IgD-negative memory B cell (primary cell): ENCODE measurements at regions not wholly inside any gene's neighbourhood (a gene's known extent, or its start where the extent isn't known, plus 50 kb on each side); places are given as distances from the start of the nearest gene placed in this dataset.

ENCODE experiments used
- H3K27ac Mint-ChIP-seq, 3 donors: one replicate each; pipeline ENCODE4 v1.8.0; 2020 to 2022; ENCODE audit warnings: mild to moderate bottlenecking in 3 of 3, mixed read lengths in 3 of 3, moderate library complexity in 1 of 3
- H3K27me3 Mint-ChIP-seq: one replicate; pipeline ENCODE4 v1.8.0; 2021; ENCODE audit warnings: mixed read lengths
- H3K36me3 Mint-ChIP-seq: one replicate; pipeline ENCODE4 v1.8.0; 2020; ENCODE audit warnings: mild to moderate bottlenecking, mixed read lengths
- H3K4me1 Mint-ChIP-seq, 3 donors: one replicate each; pipeline ENCODE4 v1.8.0; 2020 to 2022; ENCODE audit warnings: mixed read lengths in 3 of 3, mild to moderate bottlenecking in 1 of 3
- H3K4me3 Mint-ChIP-seq, 4 donors: one replicate each; pipeline ENCODE4 v1.8.0; 2020 to 2022; ENCODE audit warnings: mild to moderate bottlenecking in 4 of 4, mixed read lengths in 4 of 4, moderate library complexity in 3 of 4
- H3K9me3 Mint-ChIP-seq, 3 donors: one replicate each; pipeline ENCODE4 v1.8.0; 2020 to 2021; ENCODE audit warnings: mixed read lengths in 3 of 3, mild to moderate bottlenecking in 1 of 3

- Mint-ChIP-seq H3K36me3 (no peaks in the 10 kb centered on the region), H3K4me3 (no peak overlapping the region), H3K4me1 (peaks cover 1 to 7% (median 5%) of the 10 kb centered on the region in 3 donors), H3K9me3 (peaks cover 0 to 2% (median 0%) of the 10 kb centered on the region in 3 donors), H3K27me3 (no peaks in the 10 kb centered on the region), H3K27ac (no peak overlapping the region)
These were observed 285.5 kb upstream of the ZWINT start for GRCh38 chr10:56646329-56647111.

DNA sequence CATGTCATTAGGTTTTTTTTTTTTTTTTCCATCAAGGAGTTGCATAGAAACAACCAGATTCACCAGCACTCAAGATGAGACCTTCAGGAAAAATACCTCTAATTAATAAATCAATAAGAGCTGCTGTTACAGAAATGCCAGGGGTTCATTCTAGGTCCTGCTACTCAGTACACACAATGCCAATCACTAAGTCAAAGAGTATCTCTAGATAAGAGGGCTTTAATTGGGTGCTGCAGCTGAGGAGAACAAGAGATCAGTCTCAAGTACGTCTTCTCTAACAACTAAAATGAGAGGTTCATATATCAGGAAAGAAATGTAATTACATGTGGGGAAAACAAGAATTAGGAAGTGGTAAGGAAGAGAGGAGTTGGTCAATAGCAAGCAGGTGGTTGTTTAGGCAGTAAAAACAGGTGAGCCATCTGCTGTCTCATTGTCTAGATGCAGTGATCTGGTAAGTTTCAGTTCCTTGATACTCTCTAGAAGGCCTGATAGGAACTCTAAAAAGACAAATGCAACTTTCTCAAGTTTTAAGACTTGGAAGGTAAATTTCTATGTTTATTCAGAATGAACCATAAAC, 272.9 kb upstream of the ZWINT start:
- Mint-ChIP-seq H3K27me3 (no peaks in the 10 kb centered on the region), H3K4me1 (peaks cover 23 to 28% (median 25%) of the 10 kb centered on the region in 3 donors), H3K27ac (peak overlapping the region; percentile 67 to 83 (median 73)), H3K36me3 (no peaks in the 10 kb centered on the region), H3K9me3 (peaks cover 1 to 6% (median 5%) of the 10 kb centered on the region in 3 donors), H3K4me3 (peak overlapping the region; percentile 13 to 81 (median 64))

GRCh38 chr10:56632537-56632936, 271.5 kb upstream of the ZWINT start:
- peaks cover 22 to 28% (median 23%) of the 10 kb centered on the region in 3 donors for H3K4me1 Mint-ChIP-seq
- H3K36me3 Mint-ChIP-seq: no peaks in the 10 kb centered on the region
- H3K27me3 Mint-ChIP-seq: no peaks in the 10 kb centered on the region
- peak overlapping the region in 1 of 4 donors; percentile 5 for H3K4me3 Mint-ChIP-seq
- peaks cover 1 to 6% (median 5%) of the 10 kb centered on the region in 3 donors for H3K9me3 Mint-ChIP-seq
- H3K27ac Mint-ChIP-seq: peak overlapping the region in 1 of 3 donors; percentile 75

- peaks cover 19 to 28% (median 22%) of the 10 kb centered on the region in 3 donors for H3K4me1 Mint-ChIP-seq
- peaks cover 0 to 6% (median 0%) of the 10 kb centered on the region in 3 donors for H3K9me3 Mint-ChIP-seq
- no peaks in the 10 kb centered on the region for H3K36me3 Mint-ChIP-seq
- no peak overlapping the region for H3K4me3 Mint-ChIP-seq
- peak overlapping the region in 1 of 3 donors; percentile 46 for H3K27ac Mint-ChIP-seq
- H3K27me3 Mint-ChIP-seq: no peaks in the 10 kb centered on the region
These were observed 263.0 kb upstream of the ZWINT start for GRCh38 chr10:56624082-56624481.

GRCh38 chr10:56623064-56623463, 262.0 kb upstream of the ZWINT start:
- Mint-ChIP-seq H3K36me3 (no peaks in the 10 kb centered on the region), H3K4me1 (peaks cover 19 to 28% (median 22%) of the 10 kb centered on the region in 3 donors), H3K27ac (peak overlapping the region; percentile 34 to 95 (median 92)), H3K9me3 (peaks cover 0 to 6% (median 0%) of the 10 kb centered on the region in 3 donors), H3K27me3 (no peaks in the 10 kb centered on the region), H3K4me3 (peak overlapping the region; percentile 3 to 62 (median 51))

DNA sequence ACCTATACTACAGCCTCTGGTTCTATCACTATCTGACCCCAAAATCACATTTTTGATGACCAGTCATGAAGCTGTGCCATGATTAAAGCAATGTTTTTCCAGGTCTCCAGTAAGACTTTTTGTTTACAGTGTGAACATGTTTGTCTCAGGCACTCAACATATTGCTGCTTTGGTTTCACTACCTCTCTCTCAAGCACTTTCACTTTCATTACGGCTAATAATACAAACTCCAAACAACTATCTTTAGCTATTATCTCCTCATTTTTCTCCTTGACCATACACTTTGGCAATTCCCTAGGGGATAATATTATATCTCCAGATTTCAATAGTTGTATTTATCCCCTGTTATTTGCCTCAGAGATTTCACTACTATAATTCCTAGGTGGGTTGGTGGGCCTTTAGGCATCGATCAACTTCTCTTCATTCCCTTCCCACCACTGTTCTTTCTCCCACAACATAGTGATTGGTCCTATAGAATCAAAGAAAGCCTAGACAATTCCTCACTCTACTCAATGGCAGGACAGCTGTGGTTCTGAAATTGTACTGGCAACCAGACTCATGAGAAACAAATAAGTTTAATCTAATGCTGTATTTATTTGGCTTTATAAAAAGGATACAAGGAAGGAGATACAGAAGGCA, 261.4 kb upstream of the ZWINT start:
- Mint-ChIP-seq H3K36me3 (no peaks in the 10 kb centered on the region), H3K27me3 (no peaks in the 10 kb centered on the region), H3K4me1 (peaks cover 19 to 28% (median 24%) of the 10 kb centered on the region in 3 donors), H3K9me3 (peaks cover 0 to 6% (median 0%) of the 10 kb centered on the region in 3 donors), H3K4me3 (peak overlapping the region; percentile 3 to 62 (median 51)), H3K27ac (peak overlapping the region; percentile 34 to 95 (median 92))

GRCh38 chr10:56606202-56606601, 245.1 kb upstream of the ZWINT start:
- Mint-ChIP-seq H3K27ac (no peak overlapping the region), H3K4me3 (no peak overlapping the region), H3K9me3 (peaks cover 0 to 2% (median 1%) of the 10 kb centered on the region in 3 donors), H3K27me3 (no peaks in the 10 kb centered on the region), H3K4me1 (no peaks in the 10 kb centered on the region), H3K36me3 (no peaks in the 10 kb centered on the region)

DNA sequence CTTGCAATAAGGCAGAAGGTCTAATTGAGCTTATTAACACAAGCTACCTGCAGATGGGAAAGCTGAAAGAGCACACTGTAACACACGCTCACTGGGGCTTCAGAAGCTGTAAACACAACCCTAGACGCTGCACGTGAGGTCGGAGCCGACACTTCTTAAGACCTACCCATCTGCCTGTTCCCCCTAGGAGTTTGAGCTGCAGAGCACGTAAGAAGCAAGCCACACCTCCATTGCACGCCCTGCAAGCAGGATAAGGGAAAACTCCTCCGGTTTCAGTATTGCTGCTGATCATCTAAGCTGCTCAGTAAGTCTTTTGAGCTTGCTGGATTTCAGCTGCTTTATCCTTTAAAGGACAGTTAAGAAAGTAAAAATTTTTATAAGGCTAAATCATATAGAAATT, 244.0 kb upstream of the ZWINT start:
- H3K4me1 Mint-ChIP-seq: no peaks in the 10 kb centered on the region
- H3K27ac Mint-ChIP-seq: peak overlapping the region in 1 of 3 donors; percentile 2
- H3K9me3 Mint-ChIP-seq: peaks cover 0 to 2% (median 0%) of the 10 kb centered on the region in 3 donors
- H3K27me3 Mint-ChIP-seq: no peaks in the 10 kb centered on the region
- no peak overlapping the region for H3K4me3 Mint-ChIP-seq
- H3K36me3 Mint-ChIP-seq: no peaks in the 10 kb centered on the region

GRCh38 chr10:56604624-56605023, 243.6 kb upstream of the ZWINT start:
- H3K9me3 Mint-ChIP-seq: peaks cover 0 to 2% (median 0%) of the 10 kb centered on the region in 3 donors
- no peak overlapping the region for H3K4me3 Mint-ChIP-seq
- no peaks in the 10 kb centered on the region for H3K4me1 Mint-ChIP-seq
- no peaks in the 10 kb centered on the region for H3K27me3 Mint-ChIP-seq
- no peaks in the 10 kb centered on the region for H3K36me3 Mint-ChIP-seq
- no peak overlapping the region for H3K27ac Mint-ChIP-seq

DNA sequence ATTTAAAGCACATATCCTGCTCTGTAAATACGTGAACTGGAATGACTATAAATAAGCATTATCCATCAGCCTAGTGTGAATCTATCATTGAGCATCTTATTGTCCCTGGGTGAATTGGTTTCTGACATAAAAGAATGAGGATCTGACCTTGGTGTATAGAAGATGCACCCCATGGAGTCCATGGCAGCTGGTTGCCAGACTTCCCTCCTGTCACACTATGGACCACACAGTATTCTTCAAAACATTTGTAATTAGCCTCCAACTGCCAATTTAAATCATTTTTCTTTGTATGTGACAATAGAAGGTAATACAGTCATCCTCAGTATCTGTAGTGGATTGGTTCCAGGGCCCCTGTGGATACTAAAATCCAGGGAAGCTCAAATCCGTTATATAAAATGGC, 238.1 kb upstream of the ZWINT start:
- Mint-ChIP-seq H3K27ac (no peak overlapping the region), H3K4me3 (no peak overlapping the region), H3K36me3 (no peaks in the 10 kb centered on the region), H3K4me1 (peaks cover 0 to 2% (median 1%) of the 10 kb centered on the region in 3 donors), H3K27me3 (no peaks in the 10 kb centered on the region), H3K9me3 (peaks cover 0 to 3% (median 0%) of the 10 kb centered on the region in 3 donors)

DNA sequence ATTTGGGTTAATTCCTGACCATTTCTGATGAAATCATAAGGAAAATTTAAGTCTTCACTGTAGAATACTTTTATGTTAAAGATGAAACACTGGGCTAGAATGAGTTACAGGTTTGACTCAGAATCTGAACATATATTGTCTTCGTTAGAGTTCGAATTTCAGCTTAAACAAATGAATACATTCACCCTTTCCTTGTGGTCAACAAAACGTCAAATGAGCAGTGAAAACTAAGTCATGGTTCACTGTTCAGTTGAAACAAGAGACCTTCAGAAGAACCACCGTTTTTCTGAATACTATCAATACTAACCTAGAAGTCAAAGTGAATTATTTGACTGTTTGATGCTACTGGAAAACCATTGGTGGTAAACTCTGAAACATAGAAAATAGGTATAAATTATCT, 235.2 kb upstream of the ZWINT start:
- Mint-ChIP-seq H3K9me3 (peaks cover 3 to 7% (median 4%) of the 10 kb centered on the region in 3 donors), H3K4me3 (no peak overlapping the region), H3K4me1 (peaks cover 0 to 2% (median 1%) of the 10 kb centered on the region in 3 donors), H3K36me3 (no peaks in the 10 kb centered on the region), H3K27me3 (no peaks in the 10 kb centered on the region), H3K27ac (no peak overlapping the region)

- Mint-ChIP-seq H3K27me3 (no peaks in the 10 kb centered on the region), H3K36me3 (no peaks in the 10 kb centered on the region), H3K9me3 (peaks cover 4 to 7% (median 6%) of the 10 kb centered on the region in 3 donors), H3K4me1 (peaks cover 0 to 4% (median 1%) of the 10 kb centered on the region in 3 donors), H3K27ac (no peak overlapping the region), H3K4me3 (no peak overlapping the region)
These were observed 232.1 kb upstream of the ZWINT start for GRCh38 chr10:56593120-56593519.

GRCh38 chr10:56586461-56586891, 225.4 kb upstream of the ZWINT start:
- Mint-ChIP-seq H3K27me3 (no peaks in the 10 kb centered on the region), H3K4me1 (peaks cover 0 to 3% (median 1%) of the 10 kb centered on the region in 3 donors), H3K4me3 (no peak overlapping the region), H3K36me3 (no peaks in the 10 kb centered on the region), H3K27ac (no peak overlapping the region), H3K9me3 (peaks cover 0 to 2% (median 0%) of the 10 kb centered on the region in 3 donors)

DNA sequence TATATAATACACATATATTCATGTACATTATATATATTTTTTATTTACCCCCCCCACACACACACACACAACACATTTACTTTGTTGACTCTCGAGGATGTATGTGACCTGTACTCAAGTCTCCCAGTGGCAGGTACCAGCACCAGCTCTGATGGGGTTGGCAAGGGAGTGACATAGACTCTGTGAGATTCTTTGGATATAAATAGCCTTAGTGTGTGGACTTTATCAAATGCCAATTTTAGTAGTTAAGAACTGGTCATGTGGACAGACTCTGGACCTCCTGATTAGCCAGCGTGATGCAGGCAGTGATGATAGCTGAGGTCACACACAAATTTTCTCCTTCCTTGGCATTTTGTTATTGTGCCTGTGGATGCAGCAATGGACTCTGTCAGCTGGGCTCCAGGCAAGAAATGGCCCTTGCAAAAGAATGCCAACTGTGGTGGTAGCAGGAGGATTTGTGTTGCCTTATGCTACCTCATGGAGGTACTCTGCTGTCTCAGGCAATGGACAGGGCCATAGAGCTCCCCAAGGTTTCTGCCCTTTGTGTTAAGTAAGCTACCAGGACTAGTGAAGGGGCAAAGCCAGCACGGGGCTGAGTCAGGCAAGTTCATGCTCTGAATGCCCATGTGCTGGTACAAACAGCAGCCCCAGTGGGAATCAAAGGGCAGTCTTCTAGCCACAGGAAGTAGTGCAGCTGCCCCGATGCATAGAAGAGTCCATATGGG, 224.6 kb upstream of the ZWINT start:
- H3K27me3 Mint-ChIP-seq: no peaks in the 10 kb centered on the region
- no peak overlapping the region for H3K27ac Mint-ChIP-seq
- peaks cover 0 to 2% (median 0%) of the 10 kb centered on the region in 3 donors for H3K9me3 Mint-ChIP-seq
- no peaks in the 10 kb centered on the region for H3K36me3 Mint-ChIP-seq
- peaks cover 0 to 3% (median 1%) of the 10 kb centered on the region in 3 donors for H3K4me1 Mint-ChIP-seq
- no peak overlapping the region for H3K4me3 Mint-ChIP-seq
